Activated CD8-positive, alpha-beta T cell treated with anti-CD3 and anti-CD28 coated beads for 36 hours (primary cell): ENCODE measurements at regions not wholly inside any gene's neighbourhood (a gene's known extent, or its start where the extent isn't known, plus 50 kb on each side); places are given as distances from the start of the nearest gene placed in this dataset.
A peak's percentile ranks its signal among the peaks of the same experiment; 100 is the strongest.

Experiments used
- ATAC-seq: fragments of 200-7000 bp; cut with Tn5 transposase; one replicate; pipeline ENCODE4 v1.10.0; 2021; ENCODE audit warnings: mild to moderate bottlenecking, moderate library complexity
- CTCF ChIA-PET: fragments of 350-600 bp; sonication (Branson Sonifier 250); formaldehyde crosslinking; loops from one replicate; lab custom pipeline; 2021; ENCODE audit warnings: antibody characterized with exemption; lab: Charles Lee
- POLR2A ChIA-PET: fragments of 350-600 bp; sonication (Branson Sonifier 250); formaldehyde crosslinking; loops from one replicate; lab custom pipeline; 2021; ENCODE audit warnings: antibody characterized with exemption; lab: Charles Lee
- DNase-seq: peaks from one replicate; pipeline ENCODE4 v3.0.0-alpha.2; 2020
- H3K27ac Mint-ChIP-seq: one replicate; pipeline ENCODE4 v1.8.0; 2021; ENCODE audit warnings: mild to moderate bottlenecking, mixed read lengths
- H3K27me3 Mint-ChIP-seq: one replicate; pipeline ENCODE4 v1.8.0; 2021; ENCODE audit warnings: mixed read lengths
- H3K36me3 Mint-ChIP-seq: one replicate; pipeline ENCODE4 v1.8.0; 2021; ENCODE audit warnings: low read depth, mixed read lengths
- H3K4me1 Mint-ChIP-seq: one replicate; pipeline ENCODE4 v1.8.0; 2021; ENCODE audit warnings: low read depth, mixed read lengths
- H3K4me3 Mint-ChIP-seq: one replicate; pipeline ENCODE4 v1.8.0; 2021; ENCODE audit warnings: mild to moderate bottlenecking, moderate library complexity, mixed read lengths
- H3K9me3 Mint-ChIP-seq: one replicate; pipeline ENCODE4 v1.8.0; 2021; ENCODE audit warnings: mixed read lengths
- intact Hi-C: fragments of 100-400 bp; cut with micrococcal nuclease; formaldehyde crosslinking; loops from one replicate; pipeline ENCODE4 v1.10.0; 2022
- TF ChIP-seq, protein P1 (sequence below): fragments of 200-600 bp; IDR thresholded peaks from one replicate; pipeline ENCODE4 v1.8.0; 2022; ENCODE audit warnings: antibody characterized with exemption, mild to moderate bottlenecking

DNA sequence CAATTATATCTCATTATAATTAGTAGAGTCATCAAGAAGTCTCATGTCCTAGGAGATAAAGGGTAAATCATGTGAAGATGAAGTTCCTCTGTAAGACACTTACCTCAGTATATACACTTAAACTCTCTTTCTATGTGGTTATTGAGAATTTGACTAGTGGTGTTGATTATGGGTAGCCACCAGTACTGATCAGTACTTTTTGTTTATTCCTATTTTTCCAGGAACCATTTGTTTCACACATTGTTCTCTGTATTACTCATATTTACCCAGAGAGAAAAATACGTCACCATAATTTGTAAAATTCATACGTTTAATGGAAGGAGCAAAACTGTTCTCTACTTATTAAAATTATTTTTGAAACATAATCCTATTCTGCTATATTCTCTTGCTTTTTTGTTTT lies 55.8 kb upstream of the PRDM8 start:
- H3K9me3 Mint-ChIP-seq = peaks cover 3% of the 10 kb centered on the region
- H3K27ac Mint-ChIP-seq = no peak overlapping the region
- ATAC-seq = no peak

DNA sequence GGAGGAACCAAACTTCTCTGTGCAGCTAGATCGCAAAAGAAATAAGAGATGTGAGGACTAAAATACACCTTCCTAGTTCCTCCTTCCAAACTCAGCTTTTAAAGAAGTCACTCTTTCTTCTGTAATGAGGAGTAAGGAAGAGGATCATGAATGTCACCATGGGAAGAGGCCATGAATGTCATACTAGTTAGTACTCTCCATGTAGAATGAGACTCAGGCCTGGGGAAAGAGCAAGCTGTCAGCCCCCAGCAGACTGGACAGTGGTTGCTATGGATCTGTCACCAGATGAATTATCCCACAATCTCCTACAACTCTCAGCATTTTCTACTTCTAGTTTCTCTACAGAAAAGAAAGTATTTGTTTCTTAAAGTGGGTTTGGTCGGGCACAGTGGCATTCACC lies 57.1 kb upstream of the PRDM8 start:
- intact Hi-C loops = no loop called here
- ChIA-PET CTCF (interaction anchor here (0.8 to 6.7 kb wide), 8 partner anchors 11 to 223 kb away, joined by 3 to 50 read pairs (median 4); no protein-coding TSS in a partner anchor), POLR2A (interaction anchor here (2.4 kb wide), 1 partner anchor 43 kb away, joined by 10 read pairs; no protein-coding TSS in a partner anchor)
- Mint-ChIP-seq H3K27me3 (no peaks in the 10 kb centered on the region), H3K36me3 (peaks cover 3% of the 10 kb centered on the region), H3K4me3 (no peak overlapping the region), H3K27ac (peak overlapping the region; percentile 9), H3K4me1 (peaks cover 55% of the 10 kb centered on the region), H3K9me3 (peaks cover 3% of the 10 kb centered on the region)
- TF ChIP-seq, protein P1, sequence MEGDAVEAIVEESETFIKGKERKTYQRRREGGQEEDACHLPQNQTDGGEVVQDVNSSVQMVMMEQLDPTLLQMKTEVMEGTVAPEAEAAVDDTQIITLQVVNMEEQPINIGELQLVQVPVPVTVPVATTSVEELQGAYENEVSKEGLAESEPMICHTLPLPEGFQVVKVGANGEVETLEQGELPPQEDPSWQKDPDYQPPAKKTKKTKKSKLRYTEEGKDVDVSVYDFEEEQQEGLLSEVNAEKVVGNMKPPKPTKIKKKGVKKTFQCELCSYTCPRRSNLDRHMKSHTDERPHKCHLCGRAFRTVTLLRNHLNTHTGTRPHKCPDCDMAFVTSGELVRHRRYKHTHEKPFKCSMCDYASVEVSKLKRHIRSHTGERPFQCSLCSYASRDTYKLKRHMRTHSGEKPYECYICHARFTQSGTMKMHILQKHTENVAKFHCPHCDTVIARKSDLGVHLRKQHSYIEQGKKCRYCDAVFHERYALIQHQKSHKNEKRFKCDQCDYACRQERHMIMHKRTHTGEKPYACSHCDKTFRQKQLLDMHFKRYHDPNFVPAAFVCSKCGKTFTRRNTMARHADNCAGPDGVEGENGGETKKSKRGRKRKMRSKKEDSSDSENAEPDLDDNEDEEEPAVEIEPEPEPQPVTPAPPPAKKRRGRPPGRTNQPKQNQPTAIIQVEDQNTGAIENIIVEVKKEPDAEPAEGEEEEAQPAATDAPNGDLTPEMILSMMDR = no peak
- no peak for DNase-seq
- ATAC-seq = no peak

More for the DNA sequence above, 55.8 kb upstream of the PRDM8 start:
- Mint-ChIP-seq H3K4me1 (peaks cover 52% of the 10 kb centered on the region), H3K36me3 (peaks cover 3% of the 10 kb centered on the region), H3K27me3 (no peaks in the 10 kb centered on the region), H3K4me3 (no peak overlapping the region)
- CTCF ChIA-PET = interaction anchor here (0.7 to 6.7 kb wide), 6 partner anchors 9 to 79 kb away, joined by 3 to 50 read pairs (median 3); no protein-coding TSS in a partner anchor
- POLR2A ChIA-PET = no interaction called here
- no peak for DNase-seq
- TF ChIP-seq, protein P1 = no peak
- intact Hi-C loops = no loop called here

DNA sequence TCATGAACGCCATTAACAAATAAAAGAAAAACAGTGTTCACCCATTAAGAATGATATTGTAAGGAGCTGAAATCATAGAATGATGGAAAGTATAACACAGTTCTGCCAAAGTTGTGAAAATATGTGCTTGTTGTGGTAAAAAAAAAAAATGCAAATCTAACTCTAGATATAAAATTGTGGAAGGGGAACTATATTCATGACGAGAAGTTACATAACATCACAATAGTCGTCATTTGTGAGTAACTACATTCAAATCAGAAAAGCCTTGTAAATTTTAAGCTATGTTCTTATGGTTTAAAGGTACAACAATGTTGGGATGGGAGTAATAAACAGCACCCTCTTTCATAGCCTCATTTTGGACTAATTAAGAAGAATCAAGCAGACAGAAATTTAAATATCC lies 57.6 kb upstream of the PRDM8 start:
- Mint-ChIP-seq H3K27me3 (no peaks in the 10 kb centered on the region), H3K4me1 (peaks cover 60% of the 10 kb centered on the region), H3K36me3 (peaks cover 3% of the 10 kb centered on the region), H3K9me3 (peaks cover 3% of the 10 kb centered on the region), H3K4me3 (no peak overlapping the region), H3K27ac (peak overlapping the region; percentile 42)
- intact Hi-C loops = no loop called here
- no peak for ATAC-seq
- ChIA-PET POLR2A (interaction anchor here (2.4 kb wide), 1 partner anchor 43 kb away, joined by 10 read pairs; no protein-coding TSS in a partner anchor), CTCF (interaction anchor here (1.1 to 6.7 kb wide), 7 partner anchors 13 to 222 kb away, joined by 3 to 50 read pairs (median 5); no protein-coding TSS in a partner anchor)
- DNase-seq = no peak
- TF ChIP-seq, protein P1 = no peak

DNA sequence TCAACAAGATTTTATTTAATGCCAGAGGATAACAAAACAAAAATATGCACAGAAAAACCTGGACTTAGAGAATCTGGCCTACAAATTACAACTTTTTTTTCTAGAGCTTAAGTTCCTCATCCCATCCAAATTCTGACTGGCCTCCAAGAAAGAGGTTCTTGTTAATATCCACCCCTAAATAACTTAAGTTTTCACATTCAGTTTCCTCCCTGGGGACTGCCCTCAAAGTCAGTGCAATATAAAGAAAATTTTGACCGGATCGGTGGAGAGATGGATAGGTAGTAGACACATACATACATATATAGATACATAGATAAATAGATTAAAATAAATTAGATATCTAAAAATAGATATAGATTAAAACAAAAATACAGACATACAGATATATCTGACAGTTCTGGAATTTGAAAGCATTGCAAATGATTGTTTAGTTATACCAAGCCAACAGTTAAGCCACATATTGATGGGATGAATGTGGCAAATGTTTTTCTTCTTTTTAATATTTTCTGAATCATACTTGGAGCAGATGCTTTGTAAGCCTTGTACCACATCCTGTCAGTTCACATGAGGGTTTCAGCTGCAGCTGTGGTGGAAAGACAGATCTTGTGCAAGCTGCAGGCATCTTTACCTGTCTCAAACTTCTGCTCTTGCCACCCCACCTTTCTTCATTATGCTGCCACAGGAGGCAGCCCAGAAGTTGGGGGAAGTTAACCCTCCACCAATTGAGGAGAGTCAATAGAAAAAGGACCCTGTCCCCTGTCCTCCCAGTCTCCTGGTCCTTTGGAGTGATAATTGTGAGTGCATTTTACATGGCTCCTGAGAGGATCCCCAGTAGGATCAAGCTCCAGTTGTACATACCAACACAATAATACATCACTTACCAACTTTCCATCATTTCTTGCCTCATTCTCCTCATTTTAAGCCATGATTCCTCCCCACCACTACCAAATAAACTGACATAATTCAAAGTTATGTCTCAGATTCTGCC lies 58.5 kb upstream of the PRDM8 start:
- H3K27ac Mint-ChIP-seq = peak overlapping the region; percentile 81
- ATAC-seq (peak; percentile 94), DNase-seq (peak; percentile 79)
- H3K9me3 Mint-ChIP-seq = peaks cover 3% of the 10 kb centered on the region
- H3K36me3 Mint-ChIP-seq = peaks cover 3% of the 10 kb centered on the region
- ChIA-PET POLR2A (interaction anchor here (0.6 to 2.4 kb wide), 4 partner anchors 9 to 61 kb away, joined by 3 to 10 read pairs (median 3); no protein-coding TSS in a partner anchor), CTCF (interaction anchor here (1.1 to 6.7 kb wide), 8 partner anchors 12 to 221 kb away, joined by 3 to 50 read pairs (median 4); no protein-coding TSS in a partner anchor)
- no peaks in the 10 kb centered on the region for H3K27me3 Mint-ChIP-seq
- TF ChIP-seq, protein P1 = no peak
- no peak overlapping the region for H3K4me3 Mint-ChIP-seq
- peaks cover 60% of the 10 kb centered on the region for H3K4me1 Mint-ChIP-seq
- intact Hi-C loops = no loop called here
